Pancreas (tissue), 10 donors: ENCODE measurements at regions not wholly inside any gene's neighbourhood (a gene's known extent, or its start where the extent isn't known, plus 50 kb on each side); places are given as distances from the start of the nearest gene placed in this dataset.

ENCODE experiments used
- ATAC-seq, 4 donors: fragments of 200-7000 bp; cut with Tn5 transposase; one replicate each; pipeline versions ENCODE4 v1.8.0 to v1.9.1; 2020; ENCODE audit warnings: mild to moderate bottlenecking in 4 of 4, moderate library complexity in 4 of 4
- DNase-seq, 6 donors: peaks; one replicate each; pipeline ENCODE4 v3.0.0-alpha.2; 2020
- FAIRE-seq: peaks from 2 replicates; lab custom pipeline; 2012; peaks lifted over from hg19 to GRCh38; lab: Jason Lieb, UNC
- H3K27ac ChIP-seq, 4 donors: fragments of 200-600 bp; sonication (generic); 1 replicate in 3 of 4; 2 replicates in 1 of 4; pipeline versions ENCODE4 v1.5.0 to v1.8.0; 2020
- H3K27me3 ChIP-seq, 4 donors: fragments of 200-600 bp; one replicate each; pipeline ENCODE4 v1.8.0; 2021
- H3K36me3 ChIP-seq, 3 donors: fragments of 200-600 bp; sonication (generic) in 1 of 3; one replicate each; pipeline versions ENCODE4 v1.5.0 to v1.8.0; 2020 to 2021
- H3K4me1 ChIP-seq, 3 donors: fragments of 200-600 bp; one replicate each; pipeline ENCODE4 v1.8.0; 2021
- H3K4me3 ChIP-seq, 4 donors: fragments of 200-600 bp; sonication (generic) in 2 of 4; one replicate each; pipeline versions ENCODE4 v1.5.0 to v1.8.0; 2020 to 2021
- H3K9me3 ChIP-seq, 4 donors: fragments of 200-600 bp; one replicate each; pipeline ENCODE4 v1.8.0; 2021
- CTCF ChIP-seq, 4 donors: fragments of 200-600 bp; sonication (generic) in 3 of 4; IDR thresholded peaks; one replicate each; pipeline versions ENCODE4 v1.5.0 to v1.8.0; 2021; ENCODE audit warnings: antibody characterized with exemption in 4 of 4
- WGBS, 2 donors: extraction: QIAGEN DNeasy Blood & Tissue Kit; methylation state at CpG; one replicate each; pipeline ENCODE4 v1.1.7; 2013; 5-methylcytosine and 5-hydroxymethylcytosine counted together
- intact Hi-C, 3 donors: fragments of 100-400 bp; cut with DNase I; formaldehyde crosslinking; loops; one replicate each; pipeline versions ENCODE4 v1.11.1 to v1.14.2; 2022
- donor health status: healthy with polysubstance abuse.
- donor health status: DM: no; HTN: no; CAD: no; lungs with moderate emphysema.
- donor health status: DM: no; HTN: no; CAD: no.
- donor health status: control.
- donor health status: control.
- donor health status: Bipolar disorder and iron deficiency.
- donor health status: DM: yes; HTN: yes; CAD: no.
- donor health status: DM: no; HTN: no; CAD: no.
- donor health status: DM: no; HTN: no; CAD: no.
- donor health status: DM: yes; HTN: yes; CAD: no.

DNA sequence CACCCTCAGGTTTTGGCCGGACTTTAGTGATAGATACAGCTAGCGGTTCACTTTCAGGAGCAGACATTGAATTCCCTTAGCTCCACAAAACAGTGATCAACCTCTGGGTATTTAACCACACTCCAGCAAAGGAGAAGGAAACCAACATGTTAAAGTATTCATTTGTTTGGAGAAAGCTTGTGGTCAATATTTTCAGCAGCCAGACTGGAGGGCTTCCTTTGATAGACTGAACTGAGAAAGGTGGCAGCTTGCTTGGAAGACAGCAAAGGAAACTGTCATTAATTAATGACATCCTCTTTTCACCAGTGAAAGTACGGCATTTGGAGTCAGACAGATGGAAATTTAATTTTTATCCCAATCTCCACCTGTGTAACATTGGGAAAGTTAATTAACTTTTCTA lies 289.1 kb upstream of the CLNK start:
- no peak for TF ChIP-seq CTCF (IDR thresholded peaks at IDR 0.05)
- FAIRE-seq, result no peak
- H3K36me3 ChIP-seq, result no peaks in the 10 kb centered on the region
- H3K27me3 ChIP-seq, result no peaks in the 10 kb centered on the region
- ATAC-seq, result no peak
- no peak for DNase-seq
- intact Hi-C loops, result no loop called here
- H3K4me3 ChIP-seq, result no peak overlapping the region
- 40 to 63% methylated on average over 3 of the region's 3 CpGs for WGBS, 2 donors
- no peak overlapping the region for H3K27ac ChIP-seq
- no peaks in the 10 kb centered on the region for H3K9me3 ChIP-seq
- H3K4me1 ChIP-seq, result no peaks in the 10 kb centered on the region

DNA sequence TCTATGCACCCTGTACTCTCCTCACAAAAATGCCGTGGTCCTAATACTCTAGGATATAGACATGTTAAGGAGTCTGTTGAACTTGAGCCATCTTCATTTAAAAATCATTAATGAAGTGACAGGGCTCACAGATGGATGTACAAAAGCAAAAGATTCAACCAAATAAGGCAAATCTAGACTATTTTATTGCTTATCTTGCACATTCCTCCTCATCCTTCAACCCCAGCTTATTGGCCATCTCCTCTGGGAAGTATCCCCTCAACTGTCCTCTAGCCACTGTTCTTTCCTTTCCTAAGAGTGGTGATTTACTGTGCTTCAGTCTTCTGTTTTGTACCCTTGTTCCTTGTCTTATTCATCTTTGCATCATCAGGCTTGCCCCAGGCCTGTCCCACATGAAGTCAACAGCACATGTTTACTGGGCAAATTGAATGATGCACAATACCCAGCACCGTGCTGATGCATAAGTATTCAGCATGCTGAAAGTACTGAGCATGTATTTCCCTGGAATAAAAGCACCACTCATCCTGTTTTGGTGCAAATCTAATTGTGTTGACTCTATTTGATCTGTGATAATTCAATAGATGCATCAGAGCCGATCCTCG lies 287.3 kb upstream of the CLNK start:
- Histone ChIP-seq H3K27me3 (no peaks in the 10 kb centered on the region), H3K4me1 (no peaks in the 10 kb centered on the region), H3K9me3 (no peaks in the 10 kb centered on the region), H3K27ac (no peak overlapping the region), H3K4me3 (no peak overlapping the region), H3K36me3 (no peaks in the 10 kb centered on the region)
- no peak for TF ChIP-seq CTCF (IDR thresholded peaks at IDR 0.05)
- no peak for ATAC-seq
- no peak for DNase-seq
- 44 to 47% methylated on average over 4 of the region's 4 CpGs for WGBS, 2 donors
- FAIRE-seq, result no peak
- intact Hi-C loops, result no loop called here

DNA sequence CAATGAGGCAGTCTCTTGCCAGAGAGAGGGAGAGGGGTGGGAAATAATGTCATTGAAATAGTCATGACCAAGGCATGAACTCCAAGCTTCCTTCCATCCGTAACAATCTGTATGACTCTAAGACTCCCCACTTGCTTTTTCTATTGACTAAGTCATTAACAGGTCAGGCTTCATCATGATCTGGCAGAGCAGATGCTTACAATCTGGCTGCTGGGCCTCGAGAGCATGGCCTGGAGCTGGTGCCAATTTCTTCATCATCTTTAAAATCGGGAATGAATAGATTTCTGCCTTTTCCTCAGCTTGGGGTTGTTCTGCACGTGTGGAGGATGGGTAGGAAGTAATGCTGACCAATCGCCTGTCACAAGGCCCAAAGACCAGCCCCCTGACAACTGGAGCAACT lies 280.6 kb upstream of the CLNK start:
- TF ChIP-seq CTCF (IDR thresholded peaks at IDR 0.05), result no peak
- Histone ChIP-seq H3K36me3 (no peaks in the 10 kb centered on the region), H3K27me3 (no peaks in the 10 kb centered on the region), H3K27ac (no peak overlapping the region), H3K4me1 (no peaks in the 10 kb centered on the region), H3K9me3 (no peaks in the 10 kb centered on the region), H3K4me3 (no peak overlapping the region)
- FAIRE-seq (no peak), ATAC-seq (no peak), DNase-seq (no peak)
- 46% methylated on average over 5 of the region's 5 CpGs for WGBS, 2 donors
- intact Hi-C loops, result no loop called here

- WGBS, 2 donors, result 47 to 55% methylated on average over 11 of the region's 11 CpGs
- TF ChIP-seq CTCF (IDR thresholded peaks at IDR 0.05), result no peak
- intact Hi-C loops, result no loop called here
- Histone ChIP-seq H3K27me3 (no peaks in the 10 kb centered on the region), H3K36me3 (no peaks in the 10 kb centered on the region), H3K9me3 (no peaks in the 10 kb centered on the region), H3K4me1 (no peaks in the 10 kb centered on the region), H3K27ac (no peak overlapping the region), H3K4me3 (no peak overlapping the region)
- no peak for DNase-seq
- no peak for ATAC-seq
- FAIRE-seq, result no peak
Observed at GRCh38 chr4:10963958-10964703, 279.6 kb upstream of the CLNK start.

DNA sequence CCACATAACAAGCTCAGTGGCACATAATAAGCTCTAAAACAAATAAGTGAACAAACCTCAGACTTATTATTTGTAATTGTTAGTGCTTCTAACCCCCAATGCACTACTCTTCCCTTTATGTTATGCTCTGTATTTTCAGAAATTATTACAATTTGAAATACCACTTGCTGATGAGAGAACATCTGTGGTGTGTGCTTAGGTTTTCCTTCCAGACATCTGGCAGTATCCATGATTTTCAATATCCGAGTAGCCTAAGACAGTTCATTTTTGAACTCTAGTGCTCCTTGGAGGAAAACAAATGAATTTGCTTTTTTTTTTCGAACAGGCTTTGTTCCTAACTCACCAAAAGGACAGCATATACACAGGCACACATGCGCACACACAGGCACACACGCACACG lies 278.7 kb upstream of the CLNK start:
- 63 to 77% methylated on average over 5 of the region's 5 CpGs for WGBS, 2 donors
- no peaks in the 10 kb centered on the region for H3K27me3 ChIP-seq
- no peak for TF ChIP-seq CTCF (IDR thresholded peaks at IDR 0.05)
- intact Hi-C loops, result no loop called here
- no peak for ATAC-seq
- H3K4me1 ChIP-seq, result no peaks in the 10 kb centered on the region
- no peak overlapping the region for H3K27ac ChIP-seq
- H3K36me3 ChIP-seq, result no peaks in the 10 kb centered on the region
- H3K9me3 ChIP-seq, result no peaks in the 10 kb centered on the region
- no peak for FAIRE-seq
- no peak overlapping the region for H3K4me3 ChIP-seq
- DNase-seq, result no peak
